Trophoblast cell (in vitro differentiated cells and primary cell): ENCODE measurements at regions not wholly inside any gene's neighbourhood (a gene's known extent, or its start where the extent isn't known, plus 50 kb on each side); places are given as distances from the start of the nearest gene placed in this dataset.

Source experiments
- DNase-seq, 2 donors: peaks; one replicate each; pipeline ENCODE4 v3.0.0-alpha.2; 2016
- H2AFZ ChIP-seq: 2 replicates; pipeline ENCODE4 v1.6.1; 2013; ENCODE audit warnings: low read length, moderate library complexity, mild to moderate bottlenecking; ENCODE audit not compliant: insufficient read depth, poor library complexity
- H2AK5ac ChIP-seq: 2 replicates; pipeline ENCODE4 v1.6.1; 2013; ENCODE audit warnings: mild to moderate bottlenecking, low read length
- H2BK120ac ChIP-seq: 2 replicates; pipeline ENCODE4 v1.6.1; 2013; ENCODE audit warnings: low read length, mild to moderate bottlenecking, moderate library complexity; ENCODE audit not compliant: insufficient read depth, poor library complexity
- H2BK12ac ChIP-seq: 2 replicates; pipeline ENCODE4 v1.6.1; 2013; ENCODE audit warnings: mild to moderate bottlenecking, low read length, moderate library complexity
- H2BK5ac ChIP-seq: 2 replicates; pipeline ENCODE4 v1.6.1; 2013; ENCODE audit warnings: low read length, low read depth, moderate library complexity, mild to moderate bottlenecking; ENCODE audit not compliant: poor library complexity
- H3K14ac ChIP-seq: 2 replicates; pipeline ENCODE4 v1.6.1; 2013; ENCODE audit warnings: mild to moderate bottlenecking, low read length
- H3K18ac ChIP-seq: 2 replicates; pipeline ENCODE4 v1.6.1; 2013; ENCODE audit warnings: mild to moderate bottlenecking, low read length
- H3K23ac ChIP-seq: 2 replicates; pipeline ENCODE4 v1.6.1; 2013; ENCODE audit warnings: low read length
- H3K27ac ChIP-seq: 2 replicates; pipeline ENCODE4 v1.5.1; 2013; ENCODE audit warnings: low read depth, mild to moderate bottlenecking, inconsistent platforms, low read length, moderate library complexity
- H3K27me3 ChIP-seq: 2 replicates; pipeline ENCODE4 v1.6.1; 2013; ENCODE audit warnings: inconsistent platforms, mild to moderate bottlenecking, low read length, moderate library complexity; ENCODE audit not compliant: insufficient read depth
- H3K36me3 ChIP-seq, 2 experiments: 1 replicate in 1 of 2; 2 replicates in 1 of 2; pipeline ENCODE4 v1.6.1; 2013; ENCODE audit warnings: low read length in 2 of 2, mild to moderate bottlenecking in 2 of 2, moderate library complexity in 1 of 2; ENCODE audit not compliant: insufficient read depth in 2 of 2, control insufficient read depth in 1 of 2
- H3K4ac ChIP-seq: 2 replicates; pipeline ENCODE4 v1.6.1; 2013; ENCODE audit warnings: low read depth, mild to moderate bottlenecking, low read length, moderate library complexity
- H3K4me1 ChIP-seq, 2 experiments: 1 replicate in 1 of 2; 2 replicates in 1 of 2; pipeline ENCODE4 v1.6.1; 2013; ENCODE audit warnings: low read length in 2 of 2, mild to moderate bottlenecking in 2 of 2, moderate library complexity in 1 of 2; ENCODE audit not compliant: insufficient read depth in 2 of 2, control insufficient read depth in 1 of 2
- H3K4me2 ChIP-seq: 2 replicates; pipeline ENCODE4 v1.6.1; 2013; ENCODE audit warnings: inconsistent platforms, mild to moderate bottlenecking, low read length, moderate library complexity
- H3K4me3 ChIP-seq: 2 replicates; pipeline ENCODE4 v1.5.1; 2013; ENCODE audit warnings: mild to moderate bottlenecking, low read depth, low read length, inconsistent platforms
- H3K79me1 ChIP-seq: one replicate; pipeline ENCODE4 v1.6.1; 2013; ENCODE audit warnings: low read length
- H3K79me2 ChIP-seq: 2 replicates; pipeline ENCODE4 v1.6.1; 2013; ENCODE audit warnings: low read length, mild to moderate bottlenecking; ENCODE audit not compliant: control insufficient read depth, insufficient read depth, poor library complexity
- H3K9ac ChIP-seq: 2 replicates; pipeline ENCODE4 v1.6.1; 2013; ENCODE audit warnings: mild to moderate bottlenecking, low read length
- H3K9me3 ChIP-seq: 2 replicates; pipeline ENCODE4 v1.6.1; 2013; ENCODE audit warnings: low read depth, mild to moderate bottlenecking, control low read depth, inconsistent platforms, low read length; ENCODE audit not compliant: insufficient read depth
- H4K12ac ChIP-seq: 2 replicates; pipeline ENCODE4 v1.6.1; 2013; ENCODE audit warnings: low read depth, mild to moderate bottlenecking, low read length, moderate library complexity
- H4K8ac ChIP-seq: 2 replicates; pipeline ENCODE4 v1.6.1; 2013; ENCODE audit warnings: low read depth, mild to moderate bottlenecking, low read length, moderate library complexity
- H4K91ac ChIP-seq: one replicate; pipeline ENCODE4 v1.6.1; 2013; ENCODE audit warnings: low read depth, mild to moderate bottlenecking, low read length, moderate library complexity
- WGBS: extraction: QIAGEN DNeasy Blood & Tissue Kit; methylation state at CpG from one replicate; pipeline ENCODE4 v1.1.7; 2013; ENCODE audit warnings: missing lambda C conversion rate; ENCODE audit not compliant: insufficient read length, insufficient coverage; ENCODE audit errors: extremely low coverage; 5-methylcytosine and 5-hydroxymethylcytosine counted together

GRCh38 chr13:103153466-103153865, 87.2 kb upstream of the SLC10A2 start:
- Histone ChIP-seq H3K4me2 (no peak overlapping the region), H3K18ac (no peak overlapping the region), H4K8ac (no peak overlapping the region), H2BK5ac (no peak overlapping the region), H2AFZ (no peak overlapping the region), H2AK5ac (no peak overlapping the region), H3K79me1 (no peaks in the 10 kb centered on the region), H3K4me1 (peaks cover 0 to 3% of the 10 kb centered on the region in 2 experiments), H3K9ac (no peak overlapping the region), H3K14ac (no peak overlapping the region), H4K12ac (no peak overlapping the region), H3K9me3 (no peaks in the 10 kb centered on the region), H3K36me3 (no peaks in the 10 kb centered on the region), H3K23ac (no peak overlapping the region), H3K4me3 (no peak overlapping the region), H3K27me3 (no peaks in the 10 kb centered on the region), H4K91ac (no peak overlapping the region), H3K4ac (no peak overlapping the region), H3K79me2 (no peaks in the 10 kb centered on the region), H3K27ac (no peak overlapping the region), H2BK120ac (no peak overlapping the region), H2BK12ac (no peak overlapping the region)
- no CpG with 5 or more reads among the region's 2 CpGs for WGBS
- DNase-seq: no peak

- Histone ChIP-seq H2BK5ac (no peak overlapping the region), H2AK5ac (no peak overlapping the region), H3K27me3 (no peaks in the 10 kb centered on the region), H4K91ac (no peak overlapping the region), H3K36me3 (no peaks in the 10 kb centered on the region), H3K79me1 (no peaks in the 10 kb centered on the region), H3K18ac (no peak overlapping the region), H3K4me2 (no peak overlapping the region), H3K4me3 (no peak overlapping the region), H3K79me2 (no peaks in the 10 kb centered on the region), H3K4ac (no peak overlapping the region), H3K23ac (no peak overlapping the region), H4K8ac (no peak overlapping the region), H3K9ac (no peak overlapping the region), H3K27ac (no peak overlapping the region), H3K4me1 (no peaks in the 10 kb centered on the region), H2BK12ac (no peak overlapping the region), H3K14ac (no peak overlapping the region), H2AFZ (no peak overlapping the region), H2BK120ac (no peak overlapping the region), H4K12ac (no peak overlapping the region), H3K9me3 (no peaks in the 10 kb centered on the region)
- no CpG with 5 or more reads among the region's 9 CpGs for WGBS
- DNase-seq: no peak
Observed at GRCh38 chr13:103147961-103148360, 81.7 kb upstream of the SLC10A2 start.

GRCh38 chr13:103145442-103145841, 79.2 kb upstream of the SLC10A2 start:
- no peak overlapping the region for H2BK5ac ChIP-seq
- no CpG with 5 or more reads among the region's 1 CpG for WGBS

GRCh38 chr13:103143432-103143831, 77.2 kb upstream of the SLC10A2 start:
- Histone ChIP-seq H3K27me3 (no peaks in the 10 kb centered on the region), H2BK12ac (no peak overlapping the region), H3K4me3 (no peak overlapping the region), H3K27ac (no peak overlapping the region), H4K91ac (no peak overlapping the region), H3K9ac (no peak overlapping the region), H3K18ac (no peak overlapping the region), H2BK120ac (no peak overlapping the region), H3K23ac (no peak overlapping the region), H3K4me1 (no peaks in the 10 kb centered on the region), H3K14ac (no peak overlapping the region), H3K4me2 (no peak overlapping the region), H2AK5ac (no peak overlapping the region), H3K36me3 (no peaks in the 10 kb centered on the region), H2BK5ac (no peak overlapping the region), H4K8ac (no peak overlapping the region), H2AFZ (no peak overlapping the region), H4K12ac (no peak overlapping the region), H3K79me1 (no peaks in the 10 kb centered on the region), H3K79me2 (no peaks in the 10 kb centered on the region), H3K4ac (no peak overlapping the region), H3K9me3 (no peaks in the 10 kb centered on the region)
- DNase-seq: no peak

More at GRCh38 chr13:103145442-103145841, 79.2 kb upstream of the SLC10A2 start:
- Histone ChIP-seq H4K91ac (no peak overlapping the region), H3K4me3 (no peak overlapping the region), H3K14ac (no peak overlapping the region), H2BK120ac (no peak overlapping the region), H3K27ac (no peak overlapping the region), H3K4ac (no peak overlapping the region), H2AK5ac (no peak overlapping the region), H3K9ac (no peak overlapping the region), H4K8ac (no peak overlapping the region), H2BK12ac (no peak overlapping the region), H3K4me1 (no peaks in the 10 kb centered on the region), H3K4me2 (no peak overlapping the region), H4K12ac (no peak overlapping the region), H3K79me1 (no peaks in the 10 kb centered on the region), H3K9me3 (no peaks in the 10 kb centered on the region), H3K23ac (no peak overlapping the region), H3K18ac (no peak overlapping the region), H3K79me2 (no peaks in the 10 kb centered on the region), H3K36me3 (no peaks in the 10 kb centered on the region), H2AFZ (no peak overlapping the region), H3K27me3 (no peaks in the 10 kb centered on the region)
- no peak for DNase-seq
